Right lobe of liver (tissue), 6 donors: ENCODE measurements at regions not wholly inside any gene's neighbourhood (a gene's known extent, or its start where the extent isn't known, plus 50 kb on each side); places are given as distances from the start of the nearest gene placed in this dataset.

Experiments used
- ATAC-seq, 4 donors: fragments of 200-7000 bp; cut with Tn5 transposase; one replicate each; pipeline ENCODE4 v1.9.1; 2020; ENCODE audit warnings: mild to moderate bottlenecking in 4 of 4, moderate library complexity in 4 of 4
- DNase-seq, 3 donors: peaks; one replicate each; pipeline ENCODE4 v3.0.0-alpha.2; 2020
- H3K27ac ChIP-seq, 3 donors: fragments of 200-600 bp; one replicate each; pipeline ENCODE4 v1.8.0; 2022
- H3K27me3 ChIP-seq, 2 donors: fragments of 200-600 bp; one replicate each; pipeline ENCODE4 v1.8.0; 2022
- H3K36me3 ChIP-seq, 4 donors: fragments of 200-600 bp; sonication (generic) in 1 of 4; one replicate each; pipeline versions ENCODE4 v1.5.1 to v1.8.0; 2017 to 2022; ENCODE audit warnings: control low read depth in 1 of 4
- H3K4me1 ChIP-seq, 4 donors: fragments of 200-600 bp; sonication (generic) in 1 of 4; one replicate each; pipeline versions ENCODE4 v1.5.1 to v1.8.0; 2017 to 2022; ENCODE audit warnings: control low read depth in 1 of 4
- H3K4me3 ChIP-seq, 3 donors: fragments of 200-600 bp; one replicate each; pipeline ENCODE4 v1.8.0; 2022
- H3K9me3 ChIP-seq, 4 donors: fragments of 200-600 bp; sonication (generic) in 1 of 4; one replicate each; pipeline versions ENCODE4 v1.5.1 to v1.8.0; 2017 to 2022; ENCODE audit warnings: control low read depth in 1 of 4
- POLR2A ChIP-seq: fragments of 450-650 bp; IDR thresholded peaks from one replicate; pipeline ENCODE4 v1.6.1; 2017; ENCODE audit warnings: antibody characterized with exemption, mild to moderate bottlenecking
- WGBS: methylation state at CpG from one replicate; pipeline ENCODE4 v1.1.6; 2018; ENCODE audit warnings: low coverage, low lambda C conversion rate; ENCODE audit not compliant: insufficient coverage; ENCODE audit errors: missing lambda C conversion rate; 5-methylcytosine and 5-hydroxymethylcytosine counted together
- intact Hi-C, 2 donors: fragments of 100-400 bp; cut with DNase I; formaldehyde crosslinking; loops; one replicate each; pipeline versions ENCODE4 v1.11.2 to v1.14.1; 2022
- TF ChIP-seq, protein P1 (sequence below), 4 donors: fragments of 200-600 bp in 3 of 4; fragments of 450-650 bp in 1 of 4; IDR thresholded peaks; one replicate each; pipeline versions ENCODE4 v1.5.1 to v1.8.0; 2016 to 2022; ENCODE audit warnings: antibody characterized with exemption in 4 of 4, mild to moderate bottlenecking in 2 of 4
- donor health status: DM: no; HTN: yes; CAD: no.
- donor health status: DM: no; HTN: no; CAD: no.
- donor health status: DM: no; HTN: no; CAD: no.
- donor health status: DM: no; HTN: yes; CAD: no.
- donor health status: DM: no; HTN: yes; CAD: no.

- Histone ChIP-seq H3K36me3 (peaks cover 0 to 4% (median 0%) of the 10 kb centered on the region in 4 donors), H3K9me3 (no peaks in the 10 kb centered on the region), H3K4me3 (no peak overlapping the region), H3K4me1 (peaks cover 0 to 21% (median 10%) of the 10 kb centered on the region in 4 donors), H3K27me3 (no peaks in the 10 kb centered on the region), H3K27ac (no peak overlapping the region)
- 97% methylated on average over 2 of the region's 2 CpGs for WGBS
- ATAC-seq (no peak), DNase-seq (no peak)
- no peak for TF ChIP-seq POLR2A
- TF ChIP-seq, protein P1, sequence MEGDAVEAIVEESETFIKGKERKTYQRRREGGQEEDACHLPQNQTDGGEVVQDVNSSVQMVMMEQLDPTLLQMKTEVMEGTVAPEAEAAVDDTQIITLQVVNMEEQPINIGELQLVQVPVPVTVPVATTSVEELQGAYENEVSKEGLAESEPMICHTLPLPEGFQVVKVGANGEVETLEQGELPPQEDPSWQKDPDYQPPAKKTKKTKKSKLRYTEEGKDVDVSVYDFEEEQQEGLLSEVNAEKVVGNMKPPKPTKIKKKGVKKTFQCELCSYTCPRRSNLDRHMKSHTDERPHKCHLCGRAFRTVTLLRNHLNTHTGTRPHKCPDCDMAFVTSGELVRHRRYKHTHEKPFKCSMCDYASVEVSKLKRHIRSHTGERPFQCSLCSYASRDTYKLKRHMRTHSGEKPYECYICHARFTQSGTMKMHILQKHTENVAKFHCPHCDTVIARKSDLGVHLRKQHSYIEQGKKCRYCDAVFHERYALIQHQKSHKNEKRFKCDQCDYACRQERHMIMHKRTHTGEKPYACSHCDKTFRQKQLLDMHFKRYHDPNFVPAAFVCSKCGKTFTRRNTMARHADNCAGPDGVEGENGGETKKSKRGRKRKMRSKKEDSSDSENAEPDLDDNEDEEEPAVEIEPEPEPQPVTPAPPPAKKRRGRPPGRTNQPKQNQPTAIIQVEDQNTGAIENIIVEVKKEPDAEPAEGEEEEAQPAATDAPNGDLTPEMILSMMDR (IDR thresholded peaks at IDR 0.05), result no peak
- intact Hi-C loops, result no loop called here
These were observed 70.9 kb upstream of the TPRG1 start for GRCh38 chr3:189100866-189101265.

- no peaks in the 10 kb centered on the region for H3K27me3 ChIP-seq
- H3K4me3 ChIP-seq, result no peak overlapping the region
- ATAC-seq (no peak), DNase-seq (no peak)
- intact Hi-C loops, result no loop called here
- H3K9me3 ChIP-seq, result no peaks in the 10 kb centered on the region
- no peak overlapping the region for H3K27ac ChIP-seq
- 85% methylated on average over 2 of the region's 2 CpGs for WGBS
- peaks cover 0 to 4% (median 0%) of the 10 kb centered on the region in 4 donors for H3K36me3 ChIP-seq
- no peak for TF ChIP-seq POLR2A
- TF ChIP-seq, protein P1 (IDR thresholded peaks at IDR 0.05), result no peak
- H3K4me1 ChIP-seq, result peaks cover 0 to 21% (median 10%) of the 10 kb centered on the region in 4 donors
These were observed 70.2 kb upstream of the TPRG1 start for GRCh38 chr3:189101594-189101993.

GRCh38 chr3:189103208-189103607, 68.6 kb upstream of the TPRG1 start:
- DNase-seq (no peak), ATAC-seq (no peak)

GRCh38 chr3:189108067-189108466, 63.7 kb upstream of the TPRG1 start:
- no peak for ATAC-seq
- no peak for TF ChIP-seq POLR2A
- TF ChIP-seq, protein P1 (IDR thresholded peaks at IDR 0.05), result no peak
- H3K4me3 ChIP-seq, result no peak overlapping the region
- intact Hi-C loops, result no loop called here
- no peak overlapping the region for H3K27ac ChIP-seq
- H3K36me3 ChIP-seq, result no peaks in the 10 kb centered on the region
- H3K9me3 ChIP-seq, result no peaks in the 10 kb centered on the region
- no peaks in the 10 kb centered on the region for H3K4me1 ChIP-seq
- WGBS, result 91% methylated on average over 1 of the region's 1 CpG
- H3K27me3 ChIP-seq, result no peaks in the 10 kb centered on the region
- no peak for DNase-seq

More at GRCh38 chr3:189103208-189103607, 68.6 kb upstream of the TPRG1 start:
- Histone ChIP-seq H3K9me3 (no peaks in the 10 kb centered on the region), H3K36me3 (peaks cover 0 to 4% (median 0%) of the 10 kb centered on the region in 4 donors), H3K27ac (no peak overlapping the region), H3K4me1 (peaks cover 0 to 14% (median 6%) of the 10 kb centered on the region in 4 donors), H3K27me3 (no peaks in the 10 kb centered on the region), H3K4me3 (no peak overlapping the region)
- WGBS, result 100% methylated on average over 1 of the region's 1 CpG
- TF ChIP-seq POLR2A, result no peak
- TF ChIP-seq, protein P1 (IDR thresholded peaks at IDR 0.05), result no peak
- intact Hi-C loops, result no loop called here

DNA sequence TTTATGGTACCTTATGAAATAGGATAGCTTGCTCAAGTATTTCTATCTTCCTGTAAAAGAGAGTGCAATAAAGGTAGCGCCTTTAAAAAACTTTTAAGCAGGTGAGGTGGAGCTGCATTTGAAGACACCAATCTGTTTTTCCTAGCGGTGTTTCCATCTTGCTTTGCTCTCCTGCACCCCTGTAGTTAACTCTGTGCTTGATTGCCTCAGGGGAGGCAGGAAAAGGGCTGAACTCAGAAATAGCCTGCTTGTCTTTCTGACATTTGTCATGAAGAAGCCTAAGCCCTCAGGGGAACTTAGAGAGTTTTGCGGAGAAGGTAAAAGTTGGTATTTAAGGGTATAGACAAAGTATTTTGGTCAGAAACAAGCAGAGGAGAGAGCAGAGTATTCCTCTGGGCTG, 63.0 kb upstream of the TPRG1 start:
- intact Hi-C loops, result no loop called here
- TF ChIP-seq, protein P1 (IDR thresholded peaks at IDR 0.05), result no peak
- TF ChIP-seq POLR2A, result no peak
- no peak for DNase-seq
- Histone ChIP-seq H3K27ac (no peak overlapping the region), H3K4me1 (no peaks in the 10 kb centered on the region), H3K9me3 (no peaks in the 10 kb centered on the region), H3K4me3 (no peak overlapping the region), H3K27me3 (no peaks in the 10 kb centered on the region), H3K36me3 (no peaks in the 10 kb centered on the region)
- WGBS, result 91% methylated on average over 3 of the region's 3 CpGs
- ATAC-seq, result no peak
